GM12865 (cell line): ENCODE measurements at regions not wholly inside any gene's neighbourhood (a gene's known extent, or its start where the extent isn't known, plus 50 kb on each side); places are given as distances from the start of the nearest gene placed in this dataset.
"Not testable (repeated sequence)": the region's sequence is repeated elsewhere in the genome, so short reads cannot be mapped to it uniquely, and the experiment has no call there.

Source experiments
- DNase-seq: peaks from one replicate; pipeline ENCODE4 v3.0.0; 2010; ENCODE audit warnings: low read depth
- H3K4me3 ChIP-seq: 2 replicates; pipeline ENCODE4 v1.5.1; 2011; ENCODE audit warnings: mild to moderate bottlenecking, low read depth, low read length, control low read depth
- CTCF ChIP-seq: IDR thresholded peaks from 2 replicates; pipeline ENCODE4 v1.5.1; 2011; ENCODE audit warnings: low read length, control low read depth, low read depth, inconsistent platforms; ENCODE audit not compliant: insufficient read depth; ENCODE audit errors: missing control alignments

GRCh38 chr1:118815909-118816308 lies 172.2 kb downstream of the TBX15 start:
- no peak for TF ChIP-seq CTCF

GRCh38 chr1:118812555-118812954 lies 175.6 kb downstream of the TBX15 start:
- H3K4me3 ChIP-seq: no peak overlapping the region
- TF ChIP-seq CTCF: no peak
- DNase-seq: no peak

More at GRCh38 chr1:118815909-118816308, 172.2 kb downstream of the TBX15 start:
- H3K4me3 ChIP-seq: no peak overlapping the region
- no peak for DNase-seq

DNA sequence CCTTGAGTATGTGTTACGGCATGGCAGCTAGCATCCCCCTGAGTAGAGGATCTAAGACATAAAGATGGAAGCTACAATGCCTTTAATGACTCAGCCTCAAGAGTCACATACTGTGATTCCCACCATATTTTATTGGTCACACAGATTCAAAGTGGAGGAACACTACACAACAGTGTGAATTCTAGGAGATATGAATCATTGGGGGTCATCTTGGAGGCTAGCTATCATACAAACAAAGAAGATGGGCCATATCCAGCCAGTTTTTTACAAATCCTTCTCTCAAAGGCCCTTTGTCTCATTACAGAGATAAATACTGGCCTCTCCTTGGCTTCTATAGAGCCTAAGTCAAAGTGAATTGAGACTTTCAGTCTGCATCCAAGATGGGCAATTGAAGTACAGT lies 177.0 kb downstream of the TBX15 start:
- no peak overlapping the region for H3K4me3 ChIP-seq
- TF ChIP-seq CTCF: no peak
- no peak for DNase-seq

GRCh38 chr1:118809586-118809985 lies 178.6 kb downstream of the TBX15 start:
- no peak for DNase-seq
- TF ChIP-seq CTCF: no peak
- H3K4me3 ChIP-seq: no peak overlapping the region

DNA sequence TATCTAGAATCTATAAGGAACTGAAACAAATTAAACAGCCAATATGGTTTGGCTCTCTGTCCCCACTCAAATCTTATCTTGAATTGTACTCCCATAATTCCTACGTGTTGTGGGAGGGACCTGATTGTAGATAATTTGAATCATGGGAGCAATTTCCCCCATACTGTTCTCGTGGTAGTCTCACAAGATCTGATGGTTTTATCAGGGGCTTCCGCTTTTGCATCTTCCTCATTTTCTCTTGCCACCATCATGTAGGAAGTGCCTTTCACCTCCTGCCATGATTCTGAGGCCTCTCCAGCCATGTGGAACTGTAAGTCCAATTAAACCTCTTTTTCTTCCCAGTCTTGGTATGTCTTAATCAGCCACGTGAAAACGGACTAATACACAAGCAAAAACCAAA lies 185.0 kb downstream of the TBX15 start:
- not testable (repeated sequence) for DNase-seq, H3K4me3 ChIP-seq

DNA sequence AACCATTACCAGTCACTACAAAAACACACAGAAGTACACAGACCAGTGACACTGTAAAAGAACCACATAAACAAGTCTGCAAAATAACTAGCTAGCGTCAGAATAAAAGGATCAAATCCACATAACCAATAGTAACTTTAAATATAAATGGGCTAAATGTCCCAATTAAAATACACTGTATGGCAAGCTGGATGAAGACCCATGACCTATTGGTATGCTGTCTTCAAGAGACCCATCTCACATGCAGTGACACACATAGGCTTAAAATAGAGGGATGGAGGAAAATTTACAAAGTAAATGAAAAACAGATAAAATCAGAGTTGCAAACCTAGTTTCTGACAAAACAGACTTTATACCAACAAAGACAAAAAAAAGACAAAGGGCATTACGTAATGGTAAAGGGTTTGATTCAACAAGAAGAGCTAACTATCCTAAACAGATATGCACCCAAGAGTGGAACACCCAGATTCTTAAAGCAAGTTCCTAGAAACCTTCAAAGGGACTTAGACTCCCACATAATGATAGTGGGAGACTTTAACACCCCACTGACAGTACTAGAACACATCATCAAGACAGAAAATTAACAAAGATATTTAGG lies 196.9 kb downstream of the TBX15 start:
- H3K4me3 ChIP-seq: no peak overlapping the region
- TF ChIP-seq CTCF: no peak
- no peak for DNase-seq

DNA sequence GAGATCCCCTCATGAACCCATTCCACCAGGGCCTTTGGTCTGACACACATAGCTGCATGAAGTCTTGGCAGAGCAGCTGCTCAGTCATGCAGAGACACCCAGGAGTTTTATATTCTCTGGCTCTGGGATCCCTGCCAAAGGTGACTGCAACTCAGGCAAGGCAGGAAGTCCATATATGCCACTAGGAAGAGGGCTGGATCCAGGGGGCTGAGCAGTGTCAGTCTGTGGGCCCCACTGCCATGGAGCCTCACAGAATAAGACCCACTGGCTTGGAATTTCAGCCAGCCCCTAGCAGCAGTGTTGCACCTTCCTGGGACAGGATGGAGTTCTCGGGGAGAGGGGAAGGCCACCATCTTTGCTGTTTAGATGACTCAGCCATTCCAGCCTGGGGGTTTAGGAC lies 199.7 kb downstream of the TBX15 start:
- DNase-seq: peak; percentile 9
- no peak overlapping the region for H3K4me3 ChIP-seq
- TF ChIP-seq CTCF: no peak
